ENCODE measurements at regions not wholly inside any gene's neighbourhood (a gene's known extent, or its start where the extent isn't known, plus 50 kb on each side); places are given as distances from the start of the nearest gene placed in this dataset.

GRCh38 chr2:128475427-128476211 is 157.0 kb upstream of the HS6ST1 start:
- in situ Hi-C loops (cut with HindIII; ENCODE audit: low sequenced_read_pairs): no loop called here
- no peak overlapping the region for H3K4me3 ChIP-seq (ENCODE audit: low read depth, low read length)
- no peak for DNase-seq (ENCODE audit: low read depth, low spot score)
- no peak for TF ChIP-seq CTCF (IDR thresholded peaks at IDR 0.05; ENCODE audit: low read depth, low read length)

GRCh38 chr2:128477026-128477820 is 158.6 kb upstream of the HS6ST1 start:
- in situ Hi-C loops (cut with HindIII; ENCODE audit: low sequenced_read_pairs): no loop called here
- no peak overlapping the region for H3K4me3 ChIP-seq (ENCODE audit: low read depth, low read length)
- DNase-seq (ENCODE audit: low read depth, low spot score): no peak
- TF ChIP-seq CTCF (IDR thresholded peaks at IDR 0.05; ENCODE audit: low read depth, low read length): no peak

- in situ Hi-C loops (cut with HindIII; ENCODE audit: low sequenced_read_pairs): no loop called here
- H3K4me3 ChIP-seq (ENCODE audit: low read depth, low read length): no peak overlapping the region
- no peak for TF ChIP-seq CTCF (IDR thresholded peaks at IDR 0.05; ENCODE audit: low read depth, low read length)
- DNase-seq (ENCODE audit: low read depth, low spot score): no peak
These were observed 159.2 kb upstream of the HS6ST1 start for GRCh38 chr2:128477891-128478290.

GRCh38 chr2:128485761-128486639 is 167.3 kb upstream of the HS6ST1 start:
- TF ChIP-seq CTCF (IDR thresholded peaks at IDR 0.05; ENCODE audit: low read depth, low read length): no peak
- in situ Hi-C loops (cut with HindIII; ENCODE audit: low sequenced_read_pairs): no loop called here
- no peak overlapping the region for H3K4me3 ChIP-seq (ENCODE audit: low read depth, low read length)

GRCh38 chr2:128486640-128487375 is 168.1 kb upstream of the HS6ST1 start:
- no peak for DNase-seq (ENCODE audit: low read depth, low spot score)
- no peak overlapping the region for H3K4me3 ChIP-seq (ENCODE audit: low read depth, low read length)
- in situ Hi-C loops (cut with HindIII; ENCODE audit: low sequenced_read_pairs): no loop called here
- no peak for TF ChIP-seq CTCF (IDR thresholded peaks at IDR 0.05; ENCODE audit: low read depth, low read length)

More at GRCh38 chr2:128485761-128486639, 167.3 kb upstream of the HS6ST1 start:
- DNase-seq (ENCODE audit: low read depth, low spot score): no peak
